IMR-90 (cell line): ENCODE measurements at regions not wholly inside any gene's neighbourhood (a gene's known extent, or its start where the extent isn't known, plus 50 kb on each side); places are given as distances from the start of the nearest gene placed in this dataset.

Experiments
- ATAC-seq: fragments of 200-7000 bp; cut with Tn5 transposase; 2 replicates; pipeline ENCODE4 v1.9.1; 2020; ENCODE audit warnings: low read depth, mild to moderate bottlenecking, moderate library complexity
- BruUV-seq: library from RNA; stranded (reverse); fragments of 400-500 nt; replicated peaks from 2 replicates; lab custom pipeline; 2021; lab: Mats Ljungman, UMichigan
- CTCF ChIA-PET: fragments of 300-600 bp; formaldehyde crosslinking; extraction: SDS; loops from one replicate; lab custom pipeline; 2021; ENCODE audit warnings: antibody characterized with exemption; lab: Yijun Ruan, JAX
- POLR2A ChIA-PET: fragments of 300-600 bp; sonication (Branson Sonifier 250); formaldehyde crosslinking; loops from one replicate; lab custom pipeline; 2022; ENCODE audit warnings: antibody characterized with exemption; ENCODE audit not compliant: unreplicated experiment; lab: Charles Lee
- DNase-seq: peaks from one replicate; pipeline ENCODE4 v3.0.0; 2013
- H2AFZ ChIP-seq: replicated peaks from 2 replicates; pipeline ENCODE3; 2013; ENCODE audit warnings: low read length, mild to moderate bottlenecking; ENCODE audit not compliant: poor library complexity
- H2AK5ac ChIP-seq: 2 replicates; pipeline ENCODE4 v1.6.1; 2013; ENCODE audit warnings: low read depth, low read length, inconsistent platforms
- H2AK9ac ChIP-seq: replicated peaks from 2 replicates; pipeline ENCODE3; 2013; ENCODE audit warnings: mild to moderate bottlenecking, low read depth, low read length, moderate library complexity; ENCODE audit not compliant: poor library complexity
- H2BK120ac ChIP-seq: 2 replicates; pipeline ENCODE4 v1.6.1; 2013; ENCODE audit warnings: low read depth, low read length, inconsistent platforms
- H2BK15ac ChIP-seq: 3 replicates; pipeline ENCODE4 v1.6.1; 2013; ENCODE audit warnings: low read depth, low read length, inconsistent platforms
- H2BK20ac ChIP-seq: 2 replicates; pipeline ENCODE4 v1.6.1; 2013; ENCODE audit warnings: low read depth, mild to moderate bottlenecking, inconsistent platforms, low read length, moderate library complexity
- H2BK5ac ChIP-seq: 2 replicates; pipeline ENCODE4 v1.6.1; 2013; ENCODE audit warnings: mild to moderate bottlenecking, low read depth, low read length, inconsistent platforms; ENCODE audit not compliant: poor library complexity, severe bottlenecking
- H3K14ac ChIP-seq: replicated peaks from 2 replicates; pipeline ENCODE4 v1.6.1; 2013; ENCODE audit warnings: low read depth, low read length, inconsistent platforms
- H3K18ac ChIP-seq: 2 replicates; pipeline ENCODE4 v1.6.1; 2013; ENCODE audit warnings: low read depth, low read length, control low read depth
- H3K23ac ChIP-seq: 2 replicates; pipeline ENCODE4 v1.6.1; 2013; ENCODE audit warnings: low read depth, low read length, inconsistent platforms
- H3K27ac ChIP-seq: 2 replicates; pipeline ENCODE4 v1.5.1; 2013; ENCODE audit warnings: mild to moderate bottlenecking, control low read depth, low read length; ENCODE audit not compliant: insufficient read depth
- H3K27me3 ChIP-seq: 2 replicates; pipeline ENCODE4 v1.6.1; 2013; ENCODE audit warnings: low read length; ENCODE audit not compliant: control insufficient read depth, insufficient read depth
- H3K36me3 ChIP-seq: 2 replicates; pipeline ENCODE4 v1.6.1; 2013; ENCODE audit warnings: low read length, mixed read lengths; ENCODE audit not compliant: control insufficient read depth, insufficient read depth
- H3K4ac ChIP-seq: 2 replicates; pipeline ENCODE4 v1.6.1; 2013; ENCODE audit warnings: low read depth, low read length, inconsistent platforms
- H3K4me1 ChIP-seq: 2 replicates; pipeline ENCODE4 v1.6.1; 2013; ENCODE audit warnings: low read length, mixed read lengths; ENCODE audit not compliant: control insufficient read depth, insufficient read depth
- H3K4me2 ChIP-seq: 2 replicates; pipeline ENCODE4 v1.6.1; 2013; ENCODE audit warnings: low read depth, mild to moderate bottlenecking, control low read depth, low read length, moderate library complexity
- H3K4me3 ChIP-seq: 2 replicates; pipeline ENCODE4 v1.5.1; 2013; ENCODE audit warnings: low read depth, mild to moderate bottlenecking, control low read depth, low read length, moderate library complexity; ENCODE audit not compliant: insufficient read depth
- H3K56ac ChIP-seq: 2 replicates; pipeline ENCODE4 v1.6.1; 2013; ENCODE audit warnings: low read length, inconsistent platforms; ENCODE audit not compliant: insufficient read depth; ENCODE audit errors: extremely low read depth
- H3K79me1 ChIP-seq, 2 experiments: 2 replicates each; pipeline ENCODE4 v1.6.1; 2013; ENCODE audit warnings: low read length in 2 of 2, inconsistent platforms in 1 of 2, low read depth in 1 of 2
- H3K9ac ChIP-seq: 2 replicates; pipeline ENCODE4 v1.6.1; 2013; ENCODE audit warnings: low read depth, low read length, control low read depth
- H3K9me1 ChIP-seq: 2 replicates; pipeline ENCODE4 v1.6.1; 2013; ENCODE audit warnings: low read length, inconsistent platforms; ENCODE audit not compliant: insufficient read depth
- H3K9me3 ChIP-seq: 2 replicates; pipeline ENCODE4 v1.6.1; 2013; ENCODE audit warnings: low read length; ENCODE audit not compliant: control insufficient read depth, insufficient read depth
- H4K20me1 ChIP-seq: 2 replicates; pipeline ENCODE4 v1.6.1; 2013; ENCODE audit warnings: low read length, inconsistent platforms; ENCODE audit not compliant: insufficient read depth
- H4K5ac ChIP-seq: 2 replicates; pipeline ENCODE4 v1.6.1; 2013; ENCODE audit warnings: mild to moderate bottlenecking, low read depth, low read length, control low read depth
- H4K8ac ChIP-seq, 2 experiments: 2 replicates each; pipeline ENCODE4 v1.6.1; 2013; ENCODE audit warnings: low read depth in 2 of 2, low read length in 2 of 2, control low read depth in 1 of 2, inconsistent platforms in 1 of 2
- H4K91ac ChIP-seq: 2 replicates; pipeline ENCODE4 v1.6.1; 2013; ENCODE audit warnings: low read depth, low read length, inconsistent platforms; ENCODE audit not compliant: insufficient read depth
- CTCF ChIP-seq: conservative IDR thresholded peaks from 2 replicates; pipeline ENCODE4 v1.5.1; 2012; ENCODE audit warnings: mild to moderate bottlenecking, low read depth, low read length, improper control_type of control experiment
- MAFK ChIP-seq: IDR thresholded peaks from 2 replicates; pipeline ENCODE4 v1.6.1; 2012; ENCODE audit warnings: low read depth, low read length, improper control_type of control experiment
- NFE2L2 ChIP-seq: fragments of 150-350 bp; IDR thresholded peaks from 2 replicates; pipeline ENCODE4 v1.6.1; 2016; ENCODE audit warnings: low read depth, mild to moderate bottlenecking, low read length
- POLR2A ChIP-seq: IDR thresholded peaks from 2 replicates; pipeline ENCODE4 v1.6.1; 2012; ENCODE audit warnings: mild to moderate bottlenecking, low read depth, low read length
- SMC3 ChIP-seq: fragments of 150-350 bp; IDR thresholded peaks from 2 replicates; pipeline ENCODE4 v1.6.1; 2016; ENCODE audit warnings: low read depth, mild to moderate bottlenecking, antibody characterized with exemption, low read length, moderate library complexity
- WGBS, 2 experiments: methylation state at CpG; one replicate each; pipeline versions ENCODE4 v1.1.5 to v1.1.7; 2013; ENCODE audit warnings: missing lambda C conversion rate in 2 of 2; ENCODE audit not compliant: insufficient read length in 1 of 2; ENCODE audit errors: extremely low coverage in 2 of 2; 5-methylcytosine and 5-hydroxymethylcytosine counted together
- dilution Hi-C: fragments of 300-500 bp; cut with HindIII; formaldehyde crosslinking; loops from one replicate; pipeline ENCODE4 v1.14.3; 2018; ENCODE audit warnings: low sequenced_read_pairs; ENCODE audit not compliant: unreplicated experiment
- in situ Hi-C: fragments of 300-500 bp; cut with MboI; formaldehyde crosslinking; loops from 3 replicates; pipeline ENCODE4 v1.14.3; 2019; ENCODE audit warnings: low sequenced_read_pairs, inconsistent platforms, mixed read lengths
- intact Hi-C: fragments of 100-400 bp; cut with micrococcal nuclease; formaldehyde crosslinking; loops from 2 replicates; pipeline ENCODE4 v1.10.0; 2022

DNA sequence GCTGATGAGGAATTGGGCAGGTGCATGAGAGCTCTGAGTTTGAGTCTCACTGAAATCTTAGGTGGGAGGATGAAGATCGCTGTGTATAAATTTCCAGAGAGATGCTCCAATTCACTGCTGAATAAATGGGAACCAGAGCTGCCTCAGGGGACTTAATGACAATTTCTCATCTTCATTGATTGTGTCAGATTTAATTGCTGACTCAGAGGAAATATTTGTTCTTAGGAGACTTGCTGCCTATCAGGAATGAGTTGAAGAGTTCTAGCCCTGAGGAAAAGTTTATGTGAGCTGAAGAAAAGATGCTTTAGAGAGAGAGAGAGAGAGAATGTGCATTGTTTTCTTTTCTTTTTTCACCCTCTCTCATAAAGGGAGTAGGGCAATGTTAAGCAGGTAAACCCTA is 827.5 kb upstream of the WWC1 start:
- POLR2A ChIA-PET: no interaction called here
- Histone ChIP-seq H3K27ac (no peak overlapping the region), H2BK120ac (no peak overlapping the region), H4K5ac (no peak overlapping the region), H4K8ac (no peak overlapping the region), H2BK15ac (no peak overlapping the region), H3K9me1 (no peaks in the 10 kb centered on the region), H3K18ac (no peak overlapping the region), H3K9ac (no peak overlapping the region), H2BK20ac (no peak overlapping the region), H3K36me3 (no peaks in the 10 kb centered on the region), H4K20me1 (no peaks in the 10 kb centered on the region), H3K4me2 (no peak overlapping the region), H2AK5ac (no peak overlapping the region), H3K4me3 (no peak overlapping the region), H3K56ac (no peak overlapping the region), H3K4me1 (no peaks in the 10 kb centered on the region), H3K14ac (no peak overlapping the region), H3K27me3 (no peaks in the 10 kb centered on the region), H2BK5ac (no peak overlapping the region), H4K91ac (no peak overlapping the region), H3K9me3 (0 out of 2 replicates have a peak, but pooled peaks cover 2% of the 10 kb centered on the region), H3K23ac (no peak overlapping the region), H3K4ac (no peak overlapping the region), H2AK9ac (no peak overlapping the region), H2AFZ (no peak overlapping the region), H3K79me1 (no peaks in the 10 kb centered on the region)
- ATAC-seq (no peak), DNase-seq (no peak)
- no peak for TF ChIP-seq SMC3
- no peak for TF ChIP-seq NFE2L2
- TF ChIP-seq CTCF: no peak
- TF ChIP-seq MAFK: peak; percentile 81
- no peak for TF ChIP-seq POLR2A
- 67% methylated on average over 1 of the region's 1 CpG; no CpG with 5 or more reads in 1 of the 2 experiments for WGBS, 2 experiments
- CTCF ChIA-PET: no interaction called here
- dilution Hi-C loops (no loop called here), in situ Hi-C loops (no loop called here), intact Hi-C loops (no loop called here)
- BruUV-seq: no TSS peak
